Activated CD4-positive, CD25-positive, alpha-beta regulatory T cell (primary cell): ENCODE measurements at regions not wholly inside any gene's neighbourhood (a gene's known extent, or its start where the extent isn't known, plus 50 kb on each side); places are given as distances from the start of the nearest gene placed in this dataset.

Source experiments
- DNase-seq, 4 experiments: peaks; one replicate each; lab custom pipeline; 2025; lab: John Stamatoyannopoulos, UW

DNA sequence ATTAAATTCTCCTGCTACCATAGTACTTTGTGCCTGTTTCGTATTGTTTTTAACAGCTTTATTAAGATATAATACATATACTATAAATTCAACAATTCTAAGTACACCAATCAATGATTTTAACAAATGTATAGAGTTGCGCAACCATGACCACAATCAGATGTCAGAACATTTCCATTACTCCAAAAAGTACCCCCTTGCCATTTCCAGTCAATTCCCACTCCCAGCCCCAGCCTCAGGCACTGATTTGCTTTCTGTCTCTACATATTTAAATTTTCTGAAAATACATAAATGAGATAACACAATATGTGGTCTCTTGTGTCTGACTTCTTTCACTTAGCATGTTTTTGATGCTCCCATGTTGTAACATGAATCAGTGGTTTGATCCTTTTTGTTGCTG, 193.9 kb downstream of the FIGN start:
- no peak for DNase-seq

DNA sequence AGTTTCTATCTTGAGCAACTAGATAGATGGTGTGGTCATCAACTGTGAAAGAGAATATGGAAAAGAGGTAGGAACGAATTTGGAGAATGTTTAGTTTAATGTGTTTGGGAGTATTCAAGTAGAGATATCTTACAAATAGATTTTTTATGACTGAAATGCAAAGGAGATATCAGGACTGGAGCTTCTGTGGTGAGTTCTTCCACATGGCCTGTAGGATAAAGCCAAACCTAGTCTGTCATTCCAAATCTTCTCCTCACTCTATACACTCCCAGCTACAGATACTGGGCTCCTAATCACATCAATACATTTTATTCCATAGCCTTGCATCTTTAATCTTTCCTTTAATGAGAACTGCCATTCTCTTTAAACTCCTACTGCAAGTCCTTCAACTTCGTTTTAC, 194.3 kb downstream of the FIGN start:
- DNase-seq, result no peak

DNA sequence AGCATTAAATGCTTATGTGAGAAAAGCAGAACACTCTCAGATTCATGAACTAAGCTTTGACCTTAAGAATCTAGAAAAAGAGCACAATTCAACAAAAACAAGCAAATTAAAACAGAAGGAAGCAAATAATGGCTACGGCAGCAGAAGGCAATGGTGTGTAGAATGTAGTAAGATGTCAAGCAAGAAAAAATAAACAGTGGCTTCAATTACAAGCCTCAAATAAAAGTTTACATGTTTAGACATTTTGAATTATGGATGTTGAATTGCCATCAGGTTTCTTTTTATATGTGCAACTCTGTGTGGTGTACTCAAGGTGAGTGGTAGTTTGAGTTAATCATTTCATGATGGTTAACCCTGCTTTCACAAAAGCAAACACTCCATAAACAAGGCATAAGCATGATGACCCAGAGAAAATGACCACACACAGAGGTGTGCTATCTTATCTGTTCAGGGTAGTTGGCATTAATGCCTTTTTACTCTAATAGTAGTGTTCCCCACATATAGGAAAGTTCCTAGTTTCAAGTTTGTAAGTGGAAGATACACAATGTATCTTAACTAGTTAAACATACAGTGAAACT, 207.1 kb downstream of the FIGN start:
- DNase-seq, result no peak

DNA sequence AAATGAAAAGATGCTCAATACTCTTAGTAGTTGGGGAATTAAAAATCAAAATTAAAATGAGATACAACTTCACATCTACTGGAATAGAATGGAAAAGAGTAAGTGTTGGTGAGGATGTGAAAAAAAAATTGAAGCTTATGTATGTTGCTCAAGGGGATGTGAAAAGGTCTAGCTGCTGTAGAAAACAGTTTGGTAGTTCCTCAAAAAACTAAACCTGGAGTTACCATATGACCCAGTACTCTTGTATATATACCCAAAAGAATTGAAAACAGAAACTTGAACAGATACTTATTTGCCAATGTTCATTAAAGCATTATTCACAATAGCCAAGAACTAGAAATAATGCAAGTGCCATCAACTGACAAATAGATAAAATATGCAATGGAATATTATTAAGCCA, 208.4 kb downstream of the FIGN start:
- DNase-seq, result no peak

DNA sequence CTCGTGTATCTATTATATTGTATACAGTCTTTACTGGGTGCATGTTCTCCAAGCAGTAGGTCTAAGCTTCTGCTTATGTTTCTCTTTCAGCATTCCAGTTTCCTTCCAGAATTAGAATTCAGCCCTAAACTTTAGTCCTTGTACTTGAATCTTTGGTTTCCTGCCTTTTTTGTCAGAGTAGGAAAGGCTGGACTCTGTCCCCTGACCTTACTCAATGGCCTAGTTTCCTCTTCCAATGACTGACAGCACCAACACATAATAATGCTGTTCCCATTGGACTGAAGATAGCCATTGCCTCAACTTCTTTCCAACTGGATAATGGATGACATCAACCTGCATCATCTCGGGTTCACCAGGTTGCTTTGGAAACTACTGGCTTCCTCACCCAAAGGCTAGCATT, 217.0 kb downstream of the FIGN start:
- no peak for DNase-seq

DNA sequence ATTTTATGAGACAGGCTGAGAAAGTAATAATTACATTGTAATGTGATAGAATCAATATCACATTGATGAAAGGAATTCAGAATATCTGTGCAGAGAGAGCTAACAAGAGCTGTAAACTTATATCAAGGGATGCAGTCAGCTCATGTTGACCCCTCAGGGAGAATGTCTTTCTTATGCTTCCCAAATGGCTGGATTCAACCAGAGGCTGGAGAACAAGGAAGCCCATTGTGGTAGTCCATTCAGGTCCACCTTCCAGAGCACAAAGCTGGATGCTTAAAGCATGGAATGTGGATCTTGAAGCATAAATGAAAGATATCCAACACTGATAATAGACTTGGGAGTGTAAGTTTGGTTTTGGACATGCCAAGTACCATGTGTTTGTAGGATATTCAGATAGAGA, 220.0 kb downstream of the FIGN start:
- no peak for DNase-seq

DNA sequence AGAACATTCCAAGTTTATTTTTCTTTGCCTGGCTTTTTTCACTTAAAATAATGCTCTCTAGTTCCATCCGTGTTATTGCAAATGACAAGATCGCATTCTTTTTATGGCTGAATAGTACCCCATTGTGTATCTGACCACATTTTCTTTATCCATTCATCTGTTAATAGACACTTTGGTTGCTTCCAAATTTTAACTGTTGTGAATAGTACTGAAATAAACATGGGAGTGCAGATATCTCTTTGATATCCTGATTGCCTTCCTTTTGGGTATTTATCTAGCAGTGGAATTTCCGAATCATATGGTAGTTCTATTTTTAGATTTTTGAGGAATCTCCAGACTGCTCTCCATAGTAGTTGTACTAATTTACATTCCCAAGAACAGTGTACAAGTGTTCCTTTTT, 230.5 kb downstream of the FIGN start:
- DNase-seq, result no peak

DNA sequence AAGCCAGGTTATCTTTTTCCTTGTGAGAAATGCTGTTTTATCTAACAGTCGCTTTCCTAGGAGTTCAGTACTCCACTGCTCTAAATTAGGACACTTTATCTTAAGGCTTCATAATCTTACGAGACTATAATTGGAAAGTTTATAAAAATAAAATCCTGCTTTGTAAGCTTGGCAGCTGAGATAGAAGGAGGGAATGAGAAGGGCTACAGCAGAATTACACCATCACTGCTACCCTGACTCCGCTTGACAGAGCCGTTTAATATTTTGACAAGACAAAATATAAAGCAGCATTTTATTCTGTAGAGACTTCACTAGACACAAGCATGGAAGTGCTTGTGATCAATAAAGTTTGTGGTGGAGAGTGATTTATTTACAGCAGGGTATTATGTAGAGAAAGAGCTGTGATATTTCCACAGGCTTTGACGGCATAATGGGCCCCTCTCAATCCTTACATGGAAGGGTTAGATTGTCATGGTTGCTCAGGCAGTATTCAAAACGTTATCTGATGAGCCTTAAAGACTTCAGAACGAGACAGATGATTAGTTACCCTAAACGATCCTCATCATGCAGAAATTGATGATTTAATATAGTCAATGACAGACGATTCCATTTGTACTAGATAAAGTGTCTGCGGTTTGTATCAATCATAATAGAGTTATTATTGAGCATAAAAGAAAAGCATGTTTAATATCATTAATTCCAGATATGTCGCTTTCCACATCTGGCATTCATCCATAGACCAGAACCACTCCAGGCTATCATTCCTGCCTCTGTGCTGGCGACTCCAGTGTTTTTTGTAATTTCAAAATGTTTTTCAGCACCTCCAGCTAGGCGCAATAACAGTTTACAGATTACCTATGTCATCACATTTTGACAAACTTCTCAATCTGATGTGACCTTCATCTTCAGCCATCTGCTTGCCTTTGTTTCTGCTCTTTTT, 242.2 kb downstream of the FIGN start:
- no peak for DNase-seq

DNA sequence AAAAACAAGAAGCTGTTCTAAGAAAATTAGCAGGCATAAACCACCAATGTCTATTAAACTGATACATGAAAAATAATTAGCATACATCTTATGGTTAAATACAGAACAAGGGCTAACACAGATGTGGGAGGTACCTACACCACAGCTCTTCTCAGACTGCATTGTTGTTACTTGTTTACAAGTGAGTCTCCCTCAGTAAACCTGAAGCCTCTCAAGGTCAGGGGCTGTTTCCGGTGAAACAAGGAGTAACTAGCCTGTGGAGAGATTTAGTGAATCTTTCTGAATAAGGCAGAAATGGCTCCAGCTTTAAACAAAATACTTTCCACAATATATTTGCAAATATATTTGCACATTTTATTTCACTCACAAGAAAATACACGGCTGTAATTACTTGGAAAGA, 244.0 kb downstream of the FIGN start:
- DNase-seq, result no peak

DNA sequence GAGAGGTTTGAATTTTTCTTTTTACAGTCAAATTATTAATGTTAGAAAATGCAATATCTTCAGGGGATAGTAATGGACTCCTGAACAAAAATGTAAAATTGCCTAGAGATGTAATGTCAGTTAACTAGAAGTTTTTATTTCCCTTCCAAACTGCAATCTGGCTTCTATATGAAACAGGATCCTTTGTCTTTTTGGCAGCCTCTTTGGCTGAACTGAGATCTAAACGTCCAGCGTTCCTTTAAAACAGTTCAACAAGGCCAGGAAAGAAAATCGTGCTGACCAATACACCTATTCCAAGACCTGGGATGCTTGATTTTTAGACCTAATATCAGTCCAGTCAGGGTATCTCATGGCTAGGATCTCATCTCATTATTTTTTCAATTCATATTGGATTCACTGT, 245.5 kb downstream of the FIGN start:
- DNase-seq, result no peak

DNA sequence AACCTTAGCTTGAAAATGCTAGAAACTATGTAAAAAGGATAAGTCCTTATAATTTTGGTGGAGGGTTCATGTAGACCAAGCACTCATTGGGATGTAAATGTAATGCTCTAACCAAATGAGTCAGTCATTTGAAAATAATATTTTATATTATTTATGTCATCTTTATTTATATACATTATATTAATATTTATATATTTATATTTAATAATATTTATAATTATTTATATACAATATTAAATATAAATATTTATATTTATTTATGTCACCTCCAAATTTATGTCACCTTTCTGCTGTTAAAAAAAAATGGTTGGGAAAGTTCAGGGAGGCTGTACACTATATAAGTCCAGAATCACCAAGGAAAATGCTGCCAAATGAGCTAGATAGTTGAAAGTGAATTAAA, 254.3 kb downstream of the FIGN start:
- no peak for DNase-seq

DNA sequence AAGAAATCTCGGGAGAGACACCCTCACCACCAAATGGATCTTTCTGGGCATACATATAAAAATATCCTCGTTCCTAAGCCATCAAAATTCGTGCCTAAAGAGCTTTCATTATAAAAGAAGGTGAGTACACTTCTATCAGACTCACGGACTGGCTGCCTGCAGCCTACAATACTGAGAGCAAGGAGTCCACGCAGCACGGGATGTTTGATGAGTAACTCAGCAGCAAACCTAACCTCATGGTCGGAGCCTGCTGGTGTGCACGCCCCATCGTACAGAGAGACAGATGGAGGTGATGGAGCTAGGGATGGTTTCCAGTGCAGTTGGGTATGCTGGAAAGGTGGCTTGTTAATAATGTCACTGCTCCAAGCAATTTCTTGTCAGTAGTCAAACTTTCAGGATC, 256.2 kb downstream of the FIGN start:
- DNase-seq, result no peak

DNA sequence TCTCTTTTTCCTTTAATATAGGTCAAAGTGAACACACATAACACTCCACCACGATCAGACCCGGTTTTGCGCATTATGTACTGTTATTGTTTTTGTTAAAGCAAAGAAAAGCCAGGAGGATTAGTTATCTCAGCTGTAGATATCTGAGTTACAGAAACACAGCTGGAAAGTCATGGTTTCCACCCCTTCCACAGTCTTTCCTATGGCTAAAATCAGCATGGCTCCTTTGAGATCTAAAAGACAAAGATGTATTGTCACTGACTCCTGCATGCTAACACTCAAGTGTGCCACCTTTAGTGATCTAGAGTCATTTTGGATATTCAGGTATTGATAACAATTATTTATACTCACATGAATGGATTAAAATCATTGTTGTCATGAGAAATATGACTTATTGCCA, 260.0 kb downstream of the FIGN start:
- DNase-seq, result no peak

DNA sequence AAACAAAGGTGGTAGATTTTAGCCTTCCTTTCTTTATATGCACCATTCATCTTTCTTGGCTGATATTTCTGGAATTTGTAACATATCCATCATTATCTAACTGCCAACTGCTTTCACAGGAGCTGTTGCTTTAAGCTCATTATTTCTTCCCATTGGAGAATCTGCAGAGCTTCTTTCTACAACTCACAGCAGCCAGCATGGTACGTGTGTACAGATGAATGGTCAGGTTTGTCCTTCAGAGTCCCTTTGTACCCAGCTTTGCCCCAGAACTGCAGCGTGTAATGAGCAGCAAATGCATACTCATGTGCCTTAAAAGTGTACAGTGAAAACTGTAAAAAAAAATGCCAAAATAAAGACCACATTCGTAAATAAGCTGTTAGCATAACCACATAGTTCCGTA, 260.9 kb downstream of the FIGN start:
- DNase-seq, result no peak

DNA sequence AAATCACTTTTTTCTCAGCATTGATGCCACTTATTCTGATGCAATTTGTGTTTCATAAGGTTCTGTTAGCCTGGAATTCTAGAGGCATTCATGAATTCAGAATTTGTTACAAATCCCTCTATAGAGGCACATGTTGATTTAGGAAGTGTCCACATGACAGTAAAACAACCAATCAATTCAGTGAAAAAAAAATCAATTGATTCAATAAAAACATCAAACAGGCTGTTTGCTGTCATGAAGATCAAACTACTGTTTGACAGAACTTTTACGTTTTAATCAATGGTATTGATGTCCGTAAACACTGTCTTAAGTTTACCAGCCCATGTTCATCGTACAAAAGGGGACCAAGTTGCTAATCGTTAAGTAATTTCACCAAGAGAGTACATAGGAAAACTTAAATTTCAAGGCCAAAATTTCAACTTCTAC, 261.5 kb downstream of the FIGN start:
- no peak for DNase-seq

DNA sequence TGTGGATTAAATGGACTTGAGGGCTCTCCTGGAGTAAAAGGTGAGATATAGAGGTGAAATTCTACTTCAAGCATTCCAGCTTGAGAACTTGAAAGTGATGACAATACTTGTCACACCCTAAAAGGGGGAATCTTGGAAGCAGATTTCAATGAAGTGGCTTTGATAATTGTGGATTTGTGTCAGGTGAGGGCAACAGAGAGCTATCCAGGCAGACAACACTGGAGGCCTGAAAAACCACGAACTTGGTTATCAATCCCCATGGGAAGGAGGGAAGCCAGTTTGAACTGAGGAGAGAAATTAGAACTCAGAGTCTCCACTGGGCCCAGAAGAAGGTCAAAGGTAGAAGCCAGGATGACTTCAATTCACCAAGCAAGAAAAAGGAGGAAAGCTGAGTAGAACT, 263.9 kb downstream of the FIGN start:
- no peak for DNase-seq

DNA sequence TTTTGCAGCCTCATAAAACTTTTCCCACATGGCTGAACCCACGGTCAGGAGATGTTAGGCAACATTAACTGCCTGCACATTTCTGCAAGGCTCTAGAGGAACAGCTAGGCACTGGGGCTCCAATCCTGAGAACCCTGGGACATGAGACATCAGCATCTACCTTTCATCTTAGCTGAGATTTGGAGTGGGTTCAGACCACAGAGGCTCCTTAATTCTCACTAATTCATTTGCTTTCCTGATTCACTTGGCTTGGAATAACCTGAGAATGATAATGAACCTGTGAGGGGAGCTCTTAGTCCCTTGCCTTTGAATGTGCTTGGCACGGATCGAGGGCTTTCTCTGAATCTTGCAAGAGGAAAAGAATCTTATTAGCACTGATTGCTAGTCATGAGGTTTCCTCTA, 266.2 kb downstream of the FIGN start:
- DNase-seq, result no peak

DNA sequence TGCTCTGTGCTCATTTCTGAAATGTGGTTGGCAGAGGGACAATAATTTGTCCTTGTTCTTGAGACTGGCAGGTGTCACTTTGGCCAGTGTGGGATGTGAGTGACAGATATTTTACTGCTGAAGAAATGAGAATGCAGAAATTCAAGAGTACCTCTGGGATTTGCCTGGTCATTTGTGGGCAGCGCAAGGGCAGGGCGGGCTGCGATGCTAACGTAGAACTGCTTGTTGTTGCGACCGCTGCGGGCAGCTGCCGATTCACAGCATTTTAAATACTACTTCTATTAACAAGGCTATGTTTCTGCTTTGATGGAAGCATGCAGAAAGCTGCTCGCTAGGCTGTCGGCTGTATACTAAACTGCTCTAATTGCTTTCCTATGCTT, 268.6 kb downstream of the FIGN start:
- no peak for DNase-seq

DNA sequence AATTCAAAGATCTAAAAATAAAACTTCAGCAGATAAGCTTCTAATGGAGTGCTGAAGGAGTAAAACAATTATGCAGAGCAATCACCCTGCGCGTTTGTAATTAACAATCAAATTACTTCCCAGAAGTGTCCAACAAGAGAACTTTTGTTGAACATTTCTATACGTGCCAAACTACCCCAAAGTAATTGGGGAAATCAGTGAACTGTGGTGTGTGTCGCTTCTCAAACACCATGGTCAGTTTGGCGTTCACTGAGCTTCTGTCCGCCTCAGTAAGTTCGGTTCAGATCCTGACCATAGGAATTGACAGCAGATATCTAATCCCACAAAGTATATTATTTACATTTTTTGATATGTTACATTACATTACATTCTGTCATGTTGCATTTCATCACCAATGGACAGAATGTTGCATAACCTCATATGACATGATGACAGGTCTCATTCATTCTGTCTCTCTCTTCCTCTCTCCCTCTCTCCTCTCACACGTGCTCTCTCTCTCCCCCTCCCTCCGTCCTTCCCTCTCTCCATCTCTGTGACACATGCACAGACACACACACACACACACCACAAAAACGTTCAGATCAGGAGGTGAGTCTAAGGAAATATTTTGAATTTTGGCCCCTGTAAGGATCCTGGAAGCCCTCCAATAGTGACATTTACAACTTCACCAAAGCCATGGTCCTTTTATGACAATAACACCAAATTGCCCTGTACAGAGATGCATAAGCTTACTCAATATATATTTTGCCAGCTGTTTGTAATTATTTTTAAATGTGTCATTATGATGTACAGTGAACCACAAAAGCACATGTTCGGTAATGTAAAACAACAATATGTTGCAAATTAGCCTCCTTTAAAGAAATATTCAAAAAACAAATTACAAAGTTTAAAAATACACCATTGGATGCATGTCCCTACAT, 269.2 kb downstream of the FIGN start:
- DNase-seq, result no peak

DNA sequence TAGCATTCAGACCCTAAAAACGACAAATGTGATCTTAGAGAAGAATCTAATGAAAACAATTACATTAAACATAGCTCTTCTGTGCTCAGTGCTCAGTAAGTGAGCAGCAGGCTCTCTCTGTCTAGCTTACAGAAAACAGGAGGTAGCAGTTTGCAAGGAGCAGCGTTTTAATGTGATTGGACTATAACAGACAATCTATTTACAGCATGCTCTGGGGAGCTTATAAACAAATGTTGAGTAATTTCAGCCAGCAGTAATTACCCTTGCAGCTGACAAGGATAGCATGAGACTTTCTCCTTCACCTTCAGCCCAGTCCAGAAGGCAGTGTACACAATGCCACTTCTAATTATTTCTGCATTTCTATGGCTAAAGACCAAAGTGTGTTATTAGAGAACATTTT, 270.4 kb downstream of the FIGN start:
- no peak for DNase-seq

DNA sequence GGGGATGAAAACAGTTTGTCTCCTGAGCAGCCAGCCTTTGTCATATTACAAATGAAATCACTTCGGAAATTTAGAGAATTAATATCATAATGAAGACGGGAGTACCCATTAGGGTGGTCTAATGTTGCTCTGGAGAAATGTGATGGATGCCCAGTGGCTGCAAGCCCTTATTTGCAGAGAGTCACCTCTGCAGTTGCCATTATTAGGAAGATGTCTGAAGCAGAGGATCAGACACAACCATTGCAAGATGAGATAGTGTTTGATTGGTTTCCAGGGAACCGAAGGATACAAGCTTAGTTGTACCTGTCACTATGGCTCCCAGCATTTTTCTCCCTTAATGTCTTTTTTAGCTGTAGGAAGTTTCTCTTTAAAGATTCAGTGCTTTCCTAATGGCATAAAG, 272.4 kb downstream of the FIGN start:
- DNase-seq, result no peak

DNA sequence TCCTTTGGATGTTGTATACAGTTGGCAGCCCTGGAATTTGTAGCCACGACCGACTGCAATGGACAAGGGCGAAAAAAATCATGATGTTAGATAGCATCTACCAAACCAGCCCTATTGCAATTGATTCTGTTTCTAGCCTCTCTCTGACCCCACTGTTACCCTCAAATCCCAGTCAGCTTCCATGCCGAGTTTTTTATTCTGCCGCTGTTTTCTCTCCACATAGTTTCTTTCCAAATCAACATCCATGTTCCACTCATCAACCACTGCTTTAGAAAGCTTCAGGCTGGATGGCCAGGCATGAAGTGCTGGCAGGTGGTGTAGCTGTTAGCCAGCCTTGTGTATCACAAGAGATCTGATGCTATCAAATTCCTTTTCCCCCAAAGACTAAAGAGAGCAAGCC, 272.8 kb downstream of the FIGN start:
- no peak for DNase-seq

DNA sequence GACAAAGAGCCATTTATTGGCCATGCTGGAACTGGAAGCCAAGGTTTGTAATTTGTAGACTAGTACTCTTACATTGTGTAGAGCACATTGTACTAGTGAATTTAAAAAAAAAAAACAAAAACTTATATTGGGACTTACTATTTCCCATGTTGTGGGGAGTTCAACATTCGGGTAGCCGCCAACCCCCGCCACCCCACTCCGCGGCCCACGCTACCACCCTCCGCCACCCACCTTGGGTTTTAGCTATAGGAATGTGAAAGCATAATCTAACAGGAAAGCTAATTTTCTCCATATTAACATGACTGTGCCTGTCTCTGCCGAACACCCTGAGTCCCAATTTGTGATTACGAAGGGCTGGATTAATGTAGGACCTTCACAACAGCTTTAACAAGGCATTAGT, 275.8 kb downstream of the FIGN start:
- DNase-seq, result no peak
